K562 (cell line): ENCODE measurements at regions not wholly inside any gene's neighbourhood (a gene's known extent, or its start where the extent isn't known, plus 50 kb on each side); places are given as distances from the start of the nearest gene placed in this dataset.

ENCODE experiments used
- ATAC-seq: fragments of 200-7000 bp; cut with Tn5 transposase; 3 replicates; pipeline ENCODE4 v1.9.1; 2020; ENCODE audit warnings: moderate library complexity
- BruUV-seq: library from RNA; stranded (reverse); fragments of 400-500 nt; replicated peaks from 2 replicates; lab custom pipeline; 2021; lab: Mats Ljungman, UMichigan
- CTCF ChIA-PET: fragments of 300-600 bp; formaldehyde crosslinking; extraction: SDS; loops from one replicate; lab custom pipeline; 2021; ENCODE audit warnings: low intra/inter-chr PET ratio; lab: Yijun Ruan, JAX
- POLR2A ChIA-PET: fragments of 300-600, 350-650 bp; sonication (Branson Sonifier 250); formaldehyde crosslinking; extraction: SDS; loops from one replicate; lab custom pipeline; 2021; ENCODE audit warnings: antibody characterized with exemption, inconsistent platforms; lab: Yijun Ruan, JAX
- DNase-seq, 4 experiments: peaks; one replicate each; pipeline versions ENCODE4 v3.0.0 to v3.0.0-alpha.2; 2011 to 2018; ENCODE audit warnings: low spot score in 3 of 4, mixed read lengths in 3 of 4; ENCODE audit errors: extremely low read depth in 1 of 4
- FAIRE-seq: peaks from 2 replicates; lab custom pipeline; 2011; peaks lifted over from hg19 to GRCh38; lab: Jason Lieb, UNC
- H2AFZ ChIP-seq: 2 replicates; pipeline ENCODE4 v1.6.0; 2011; ENCODE audit warnings: low read depth, low read length, control low read depth, inconsistent platforms
- H3K27ac ChIP-seq: fragments of 200-600 bp; 3 replicates; pipeline ENCODE4 v1.8.0; 2011; ENCODE audit warnings: low read depth, mild to moderate bottlenecking, control low read depth, inconsistent platforms, low read length, moderate library complexity, mixed read lengths; ENCODE audit errors: extremely low read depth
- H3K27me3 ChIP-seq, 2 experiments: fragments of 300-600 bp in 1 of 2; 2 replicates in 1 of 2; 3 replicates in 1 of 2; pipeline versions ENCODE4 v1.6.0 to v1.8.0; 2011; ENCODE audit warnings: inconsistent platforms in 2 of 2, low read length in 2 of 2, mild to moderate bottlenecking in 1 of 2, mixed read lengths in 1 of 2, moderate library complexity in 1 of 2; ENCODE audit not compliant: control insufficient read depth in 2 of 2, insufficient read depth in 2 of 2
- H3K36me3 ChIP-seq: fragments of 300-600 bp; 3 replicates; pipeline ENCODE4 v1.8.0; 2011; ENCODE audit warnings: mild to moderate bottlenecking, low read length, inconsistent platforms; ENCODE audit not compliant: control insufficient read depth, insufficient read depth
- H3K4me1 ChIP-seq, 2 experiments: fragments of 200-600 bp in 1 of 2; replicated peaks in 1 of 2; 2 replicates in 1 of 2; 3 replicates in 1 of 2; pipeline versions ENCODE4 v1.5.1 to v1.8.0; 2011; ENCODE audit warnings: inconsistent platforms in 2 of 2, low read length in 2 of 2, mild to moderate bottlenecking in 1 of 2, mixed read lengths in 1 of 2, moderate library complexity in 1 of 2; ENCODE audit not compliant: control insufficient read depth in 2 of 2, insufficient read depth in 2 of 2
- H3K4me2 ChIP-seq: 2 replicates; pipeline ENCODE4 v1.6.1; 2011; ENCODE audit warnings: low read length, control low read depth, inconsistent platforms, mixed read lengths; ENCODE audit not compliant: insufficient read depth
- H3K4me3 ChIP-seq: fragments of 200-600 bp; sonication (generic), shearing (Covaris generic); 2 replicates; pipeline ENCODE4 v1.5.1; 2016; ENCODE audit warnings: control low read depth, inconsistent platforms
- H3K79me2 ChIP-seq: fragments of 200-600 bp; 3 replicates; pipeline ENCODE4 v1.8.0; 2011; ENCODE audit warnings: low read length, inconsistent platforms; ENCODE audit not compliant: control insufficient read depth, insufficient read depth
- H3K9ac ChIP-seq, 2 experiments: 2 replicates each; pipeline versions ENCODE4 v1.6.0 to v1.6.1; 2011; ENCODE audit warnings: low read depth in 2 of 2, low read length in 2 of 2, control low read depth in 1 of 2, inconsistent platforms in 1 of 2, mild to moderate bottlenecking in 1 of 2, mixed read lengths in 1 of 2; ENCODE audit not compliant: insufficient read depth in 1 of 2
- H3K9me1 ChIP-seq: one replicate; pipeline ENCODE4 v1.6.0; 2011; ENCODE audit warnings: inconsistent platforms, mild to moderate bottlenecking, low read length, moderate library complexity; ENCODE audit not compliant: control insufficient read depth, insufficient read depth
- H3K9me3 ChIP-seq: replicated peaks from 2 replicates; pipeline ENCODE4 v1.5.1; 2011; ENCODE audit warnings: low read depth, low read length, inconsistent platforms; ENCODE audit not compliant: control insufficient read depth, insufficient read depth
- H4K20me1 ChIP-seq: replicated peaks from 2 replicates; pipeline ENCODE4 v1.6.1; 2011; ENCODE audit warnings: low read length, inconsistent platforms, mixed read lengths; ENCODE audit not compliant: control insufficient read depth, insufficient read depth
- DNMT1 ChIP-seq: fragments of 450-650 bp; IDR thresholded peaks from 2 replicates; pipeline ENCODE4 v1.6.1; 2016; ENCODE audit warnings: antibody characterized with exemption, mild to moderate bottlenecking
- ELF4 ChIP-seq: fragments of 450-650 bp; formaldehyde crosslinking; IDR thresholded peaks from 2 replicates; pipeline ENCODE4 v1.4.0; 2022; ENCODE audit warnings: missing genetic modification characterization
- FOXM1 ChIP-seq, 2 experiments: fragments of 450-650 bp in 1 of 2; sonication (generic) in 1 of 2; formaldehyde crosslinking in 1 of 2; IDR thresholded peaks; 2 replicates each; pipeline versions ENCODE4 v1.6.1 to v1.9.0; 2017 to 2022; ENCODE audit warnings: low read depth in 2 of 2, mild to moderate bottlenecking in 2 of 2, missing genetic modification reagents in 1 of 2, moderate library complexity in 1 of 2
- PCBP2 ChIP-seq: fragments of 200-400 bp; formaldehyde crosslinking; IDR thresholded peaks from 2 replicates; pipeline ENCODE4 v1.6.1; 2018; ENCODE audit warnings: low read length, low read depth, mild to moderate bottlenecking, moderate library complexity; ENCODE audit not compliant: poor library complexity, severe bottlenecking
- ZNF41 ChIP-seq: fragments of 250-450 bp; sonication (Bioruptor Pico); conservative IDR thresholded peaks from 2 replicates; pipeline ENCODE4 v1.4.0; 2020; ENCODE audit warnings: mild to moderate bottlenecking
- ZZZ3 ChIP-seq: fragments of 450-650 bp; IDR thresholded peaks from 2 replicates; pipeline ENCODE4 v1.6.1; 2016; ENCODE audit warnings: antibody characterized with exemption, mild to moderate bottlenecking, moderate library complexity
- WGBS: fragments of 100-300 bp; shearing (Covaris generic); methylation state at CpG from one replicate; pipeline ENCODE4 v1.1.6; 2016; ENCODE audit warnings: low coverage, mixed read lengths; ENCODE audit not compliant: insufficient coverage; ENCODE audit errors: missing lambda C conversion rate; 5-methylcytosine and 5-hydroxymethylcytosine counted together
- in situ Hi-C: fragments of 300-500 bp; cut with MboI; formaldehyde crosslinking; loops from 4 replicates; pipeline ENCODE4 v1.15.0; 2018; ENCODE audit warnings: inconsistent platforms, mixed read lengths
- intact Hi-C: fragments of 100-400 bp; cut with micrococcal nuclease; formaldehyde crosslinking; loops from 2 replicates; pipeline ENCODE4 v1.14.2; 2022
- TF ChIP-seq, protein P1 (sequence below): fragments of 250-450 bp; sonication (Bioruptor Pico); IDR thresholded peaks from 2 replicates; pipeline ENCODE4 v1.5.0; 2021
- TF ChIP-seq, protein P2 (sequence below): fragments of 200-600 bp; sonication (generic); IDR thresholded peaks from one replicate; pipeline ENCODE4 v1.6.1; 2012; ENCODE audit warnings: mild to moderate bottlenecking, low read depth, low read length, inconsistent platforms

DNA sequence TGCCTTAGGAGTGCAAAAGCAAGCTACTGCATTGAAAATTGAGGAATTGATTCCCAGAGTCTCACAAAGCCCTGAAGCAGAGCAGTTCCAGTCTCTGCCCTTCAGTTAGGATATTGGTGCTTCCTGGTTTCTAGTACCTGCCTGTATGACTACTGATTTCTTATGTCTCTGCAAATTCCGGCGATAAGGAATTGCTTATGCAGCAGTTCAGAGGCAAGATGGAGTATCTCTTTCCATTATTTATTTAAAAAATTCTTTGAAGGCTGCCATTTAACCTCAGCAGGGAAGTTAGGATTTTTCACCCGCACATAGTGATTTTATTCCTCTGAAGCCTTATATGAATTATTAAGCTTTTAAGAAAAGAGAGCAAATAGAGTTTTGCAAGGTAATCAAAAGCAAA, 184.9 kb upstream of the SSTR1 start (continued):
- TF ChIP-seq FOXM1 (IDR thresholded peaks at IDR 0.05; ENCODE audit: low read depth) (no peak), FOXM1 (CRISPR knock-in tag; IDR thresholded peaks at IDR 0.05; ENCODE audit: low read depth) (no peak), PCBP2 (no peak), ZNF41 (no peak), DNMT1 (no peak)
- TF ChIP-seq, all 486 proteins: peak for 0

DNA sequence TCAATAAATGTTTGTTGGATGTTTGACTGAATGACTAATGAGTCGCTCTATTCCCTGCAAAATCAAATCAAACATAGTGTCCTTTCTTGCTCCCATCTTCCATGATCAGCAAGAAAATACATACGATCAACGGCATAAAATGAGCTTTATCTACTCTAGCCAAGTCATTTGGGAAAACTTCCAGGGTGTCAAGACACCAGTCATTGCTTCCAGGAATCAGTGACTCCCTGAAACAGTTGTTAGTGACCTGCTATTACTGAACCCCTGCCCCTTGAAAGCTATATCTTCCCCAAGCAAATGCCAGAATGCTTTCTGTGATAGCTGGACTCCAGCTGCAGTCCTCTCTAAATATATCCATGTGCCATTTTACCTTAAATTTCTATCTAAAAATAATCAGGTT, 169.5 kb upstream of the SSTR1 start:
- no TSS peak for BruUV-seq
- Histone ChIP-seq H3K9me3 (no peaks in the 10 kb centered on the region), H3K4me2 (no peak overlapping the region), H3K27ac (no peak overlapping the region), H3K4me3 (no peak overlapping the region), H3K27me3 (no peaks in the 10 kb centered on the region), H2AFZ (no peak overlapping the region), H3K4me1 (no peaks in the 10 kb centered on the region), H3K36me3 (no peaks in the 10 kb centered on the region), H3K9ac (no peak overlapping the region), H4K20me1 (no peaks in the 10 kb centered on the region), H3K79me2 (no peaks in the 10 kb centered on the region), H3K9me1 (no peaks in the 10 kb centered on the region)
- intact Hi-C loops, result no loop called here
- WGBS, result 3% methylated on average over 3 of the region's 3 CpGs
- POLR2A ChIA-PET, result interaction anchor here (0.6 kb wide), 1 partner anchor 841 kb away, joined by 4 read pairs; no protein-coding TSS in a partner anchor
- CTCF ChIA-PET, result no interaction called here
- ATAC-seq (no peak), DNase-seq (no peak), FAIRE-seq (no peak)
- in situ Hi-C loops, result no loop called here
- TF ChIP-seq, protein P1, sequence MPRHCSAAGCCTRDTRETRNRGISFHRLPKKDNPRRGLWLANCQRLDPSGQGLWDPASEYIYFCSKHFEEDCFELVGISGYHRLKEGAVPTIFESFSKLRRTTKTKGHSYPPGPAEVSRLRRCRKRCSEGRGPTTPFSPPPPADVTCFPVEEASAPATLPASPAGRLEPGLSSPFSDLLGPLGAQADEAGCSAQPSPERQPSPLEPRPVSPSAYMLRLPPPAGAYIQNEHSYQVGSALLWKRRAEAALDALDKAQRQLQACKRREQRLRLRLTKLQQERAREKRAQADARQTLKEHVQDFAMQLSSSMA (CRISPR knock-in tag), result no peak
- TF ChIP-seq ZZZ3 (no peak), ELF4 (CRISPR knock-in tag) (no peak)
- TF ChIP-seq, protein P2, sequence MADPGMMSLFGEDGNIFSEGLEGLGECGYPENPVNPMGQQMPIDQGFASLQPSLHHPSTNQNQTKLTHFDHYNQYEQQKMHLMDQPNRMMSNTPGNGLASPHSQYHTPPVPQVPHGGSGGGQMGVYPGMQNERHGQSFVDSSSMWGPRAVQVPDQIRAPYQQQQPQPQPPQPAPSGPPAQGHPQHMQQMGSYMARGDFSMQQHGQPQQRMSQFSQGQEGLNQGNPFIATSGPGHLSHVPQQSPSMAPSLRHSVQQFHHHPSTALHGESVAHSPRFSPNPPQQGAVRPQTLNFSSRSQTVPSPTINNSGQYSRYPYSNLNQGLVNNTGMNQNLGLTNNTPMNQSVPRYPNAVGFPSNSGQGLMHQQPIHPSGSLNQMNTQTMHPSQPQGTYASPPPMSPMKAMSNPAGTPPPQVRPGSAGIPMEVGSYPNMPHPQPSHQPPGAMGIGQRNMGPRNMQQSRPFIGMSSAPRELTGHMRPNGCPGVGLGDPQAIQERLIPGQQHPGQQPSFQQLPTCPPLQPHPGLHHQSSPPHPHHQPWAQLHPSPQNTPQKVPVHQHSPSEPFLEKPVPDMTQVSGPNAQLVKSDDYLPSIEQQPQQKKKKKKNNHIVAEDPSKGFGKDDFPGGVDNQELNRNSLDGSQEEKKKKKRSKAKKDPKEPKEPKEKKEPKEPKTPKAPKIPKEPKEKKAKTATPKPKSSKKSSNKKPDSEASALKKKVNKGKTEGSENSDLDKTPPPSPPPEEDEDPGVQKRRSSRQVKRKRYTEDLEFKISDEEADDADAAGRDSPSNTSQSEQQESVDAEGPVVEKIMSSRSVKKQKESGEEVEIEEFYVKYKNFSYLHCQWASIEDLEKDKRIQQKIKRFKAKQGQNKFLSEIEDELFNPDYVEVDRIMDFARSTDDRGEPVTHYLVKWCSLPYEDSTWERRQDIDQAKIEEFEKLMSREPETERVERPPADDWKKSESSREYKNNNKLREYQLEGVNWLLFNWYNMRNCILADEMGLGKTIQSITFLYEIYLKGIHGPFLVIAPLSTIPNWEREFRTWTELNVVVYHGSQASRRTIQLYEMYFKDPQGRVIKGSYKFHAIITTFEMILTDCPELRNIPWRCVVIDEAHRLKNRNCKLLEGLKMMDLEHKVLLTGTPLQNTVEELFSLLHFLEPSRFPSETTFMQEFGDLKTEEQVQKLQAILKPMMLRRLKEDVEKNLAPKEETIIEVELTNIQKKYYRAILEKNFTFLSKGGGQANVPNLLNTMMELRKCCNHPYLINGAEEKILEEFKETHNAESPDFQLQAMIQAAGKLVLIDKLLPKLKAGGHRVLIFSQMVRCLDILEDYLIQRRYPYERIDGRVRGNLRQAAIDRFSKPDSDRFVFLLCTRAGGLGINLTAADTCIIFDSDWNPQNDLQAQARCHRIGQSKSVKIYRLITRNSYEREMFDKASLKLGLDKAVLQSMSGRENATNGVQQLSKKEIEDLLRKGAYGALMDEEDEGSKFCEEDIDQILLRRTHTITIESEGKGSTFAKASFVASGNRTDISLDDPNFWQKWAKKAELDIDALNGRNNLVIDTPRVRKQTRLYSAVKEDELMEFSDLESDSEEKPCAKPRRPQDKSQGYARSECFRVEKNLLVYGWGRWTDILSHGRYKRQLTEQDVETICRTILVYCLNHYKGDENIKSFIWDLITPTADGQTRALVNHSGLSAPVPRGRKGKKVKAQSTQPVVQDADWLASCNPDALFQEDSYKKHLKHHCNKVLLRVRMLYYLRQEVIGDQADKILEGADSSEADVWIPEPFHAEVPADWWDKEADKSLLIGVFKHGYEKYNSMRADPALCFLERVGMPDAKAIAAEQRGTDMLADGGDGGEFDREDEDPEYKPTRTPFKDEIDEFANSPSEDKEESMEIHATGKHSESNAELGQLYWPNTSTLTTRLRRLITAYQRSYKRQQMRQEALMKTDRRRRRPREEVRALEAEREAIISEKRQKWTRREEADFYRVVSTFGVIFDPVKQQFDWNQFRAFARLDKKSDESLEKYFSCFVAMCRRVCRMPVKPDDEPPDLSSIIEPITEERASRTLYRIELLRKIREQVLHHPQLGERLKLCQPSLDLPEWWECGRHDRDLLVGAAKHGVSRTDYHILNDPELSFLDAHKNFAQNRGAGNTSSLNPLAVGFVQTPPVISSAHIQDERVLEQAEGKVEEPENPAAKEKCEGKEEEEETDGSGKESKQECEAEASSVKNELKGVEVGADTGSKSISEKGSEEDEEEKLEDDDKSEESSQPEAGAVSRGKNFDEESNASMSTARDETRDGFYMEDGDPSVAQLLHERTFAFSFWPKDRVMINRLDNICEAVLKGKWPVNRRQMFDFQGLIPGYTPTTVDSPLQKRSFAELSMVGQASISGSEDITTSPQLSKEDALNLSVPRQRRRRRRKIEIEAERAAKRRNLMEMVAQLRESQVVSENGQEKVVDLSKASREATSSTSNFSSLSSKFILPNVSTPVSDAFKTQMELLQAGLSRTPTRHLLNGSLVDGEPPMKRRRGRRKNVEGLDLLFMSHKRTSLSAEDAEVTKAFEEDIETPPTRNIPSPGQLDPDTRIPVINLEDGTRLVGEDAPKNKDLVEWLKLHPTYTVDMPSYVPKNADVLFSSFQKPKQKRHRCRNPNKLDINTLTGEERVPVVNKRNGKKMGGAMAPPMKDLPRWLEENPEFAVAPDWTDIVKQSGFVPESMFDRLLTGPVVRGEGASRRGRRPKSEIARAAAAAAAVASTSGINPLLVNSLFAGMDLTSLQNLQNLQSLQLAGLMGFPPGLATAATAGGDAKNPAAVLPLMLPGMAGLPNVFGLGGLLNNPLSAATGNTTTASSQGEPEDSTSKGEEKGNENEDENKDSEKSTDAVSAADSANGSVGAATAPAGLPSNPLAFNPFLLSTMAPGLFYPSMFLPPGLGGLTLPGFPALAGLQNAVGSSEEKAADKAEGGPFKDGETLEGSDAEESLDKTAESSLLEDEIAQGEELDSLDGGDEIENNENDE, result no peak
